K562 (cell line): ENCODE measurements at regions not wholly inside any gene's neighbourhood (a gene's known extent, or its start where the extent isn't known, plus 50 kb on each side); places are given as distances from the start of the nearest gene placed in this dataset.

Experiments
- ATAC-seq: fragments of 200-7000 bp; cut with Tn5 transposase; 3 replicates; pipeline ENCODE4 v1.9.1; 2020; ENCODE audit warnings: moderate library complexity
- BruUV-seq: library from RNA; stranded (reverse); fragments of 400-500 nt; replicated peaks from 2 replicates; lab custom pipeline; 2021; lab: Mats Ljungman, UMichigan
- CTCF ChIA-PET: fragments of 300-600 bp; formaldehyde crosslinking; extraction: SDS; loops from one replicate; lab custom pipeline; 2021; ENCODE audit warnings: low intra/inter-chr PET ratio; lab: Yijun Ruan, JAX
- POLR2A ChIA-PET: fragments of 300-600, 350-650 bp; sonication (Branson Sonifier 250); formaldehyde crosslinking; extraction: SDS; loops from one replicate; lab custom pipeline; 2021; ENCODE audit warnings: antibody characterized with exemption, inconsistent platforms; lab: Yijun Ruan, JAX
- DNase-seq, 4 experiments: peaks; one replicate each; pipeline versions ENCODE4 v3.0.0 to v3.0.0-alpha.2; 2011 to 2018; ENCODE audit warnings: low spot score in 3 of 4, mixed read lengths in 3 of 4; ENCODE audit errors: extremely low read depth in 1 of 4
- FAIRE-seq: peaks from 2 replicates; lab custom pipeline; 2011; peaks lifted over from hg19 to GRCh38; lab: Jason Lieb, UNC
- H2AFZ ChIP-seq: 2 replicates; pipeline ENCODE4 v1.6.0; 2011; ENCODE audit warnings: low read depth, low read length, control low read depth, inconsistent platforms
- H3K27ac ChIP-seq: fragments of 200-600 bp; 3 replicates; pipeline ENCODE4 v1.8.0; 2011; ENCODE audit warnings: low read depth, mild to moderate bottlenecking, control low read depth, inconsistent platforms, low read length, moderate library complexity, mixed read lengths; ENCODE audit errors: extremely low read depth
- H3K27me3 ChIP-seq, 2 experiments: fragments of 300-600 bp in 1 of 2; 2 replicates in 1 of 2; 3 replicates in 1 of 2; pipeline versions ENCODE4 v1.6.0 to v1.8.0; 2011; ENCODE audit warnings: inconsistent platforms in 2 of 2, low read length in 2 of 2, mild to moderate bottlenecking in 1 of 2, mixed read lengths in 1 of 2, moderate library complexity in 1 of 2; ENCODE audit not compliant: control insufficient read depth in 2 of 2, insufficient read depth in 2 of 2
- H3K36me3 ChIP-seq: fragments of 300-600 bp; 3 replicates; pipeline ENCODE4 v1.8.0; 2011; ENCODE audit warnings: mild to moderate bottlenecking, low read length, inconsistent platforms; ENCODE audit not compliant: control insufficient read depth, insufficient read depth
- H3K4me1 ChIP-seq, 2 experiments: fragments of 200-600 bp in 1 of 2; replicated peaks in 1 of 2; 2 replicates in 1 of 2; 3 replicates in 1 of 2; pipeline versions ENCODE4 v1.5.1 to v1.8.0; 2011; ENCODE audit warnings: inconsistent platforms in 2 of 2, low read length in 2 of 2, mild to moderate bottlenecking in 1 of 2, mixed read lengths in 1 of 2, moderate library complexity in 1 of 2; ENCODE audit not compliant: control insufficient read depth in 2 of 2, insufficient read depth in 2 of 2
- H3K4me2 ChIP-seq: 2 replicates; pipeline ENCODE4 v1.6.1; 2011; ENCODE audit warnings: low read length, control low read depth, inconsistent platforms, mixed read lengths; ENCODE audit not compliant: insufficient read depth
- H3K4me3 ChIP-seq: fragments of 200-600 bp; sonication (generic), shearing (Covaris generic); 2 replicates; pipeline ENCODE4 v1.5.1; 2016; ENCODE audit warnings: control low read depth, inconsistent platforms
- H3K79me2 ChIP-seq: fragments of 200-600 bp; 3 replicates; pipeline ENCODE4 v1.8.0; 2011; ENCODE audit warnings: low read length, inconsistent platforms; ENCODE audit not compliant: control insufficient read depth, insufficient read depth
- H3K9ac ChIP-seq, 2 experiments: 2 replicates each; pipeline versions ENCODE4 v1.6.0 to v1.6.1; 2011; ENCODE audit warnings: low read depth in 2 of 2, low read length in 2 of 2, control low read depth in 1 of 2, inconsistent platforms in 1 of 2, mild to moderate bottlenecking in 1 of 2, mixed read lengths in 1 of 2; ENCODE audit not compliant: insufficient read depth in 1 of 2
- H3K9me1 ChIP-seq: one replicate; pipeline ENCODE4 v1.6.0; 2011; ENCODE audit warnings: inconsistent platforms, mild to moderate bottlenecking, low read length, moderate library complexity; ENCODE audit not compliant: control insufficient read depth, insufficient read depth
- H3K9me3 ChIP-seq: replicated peaks from 2 replicates; pipeline ENCODE4 v1.5.1; 2011; ENCODE audit warnings: low read depth, low read length, inconsistent platforms; ENCODE audit not compliant: control insufficient read depth, insufficient read depth
- H4K20me1 ChIP-seq: replicated peaks from 2 replicates; pipeline ENCODE4 v1.6.1; 2011; ENCODE audit warnings: low read length, inconsistent platforms, mixed read lengths; ENCODE audit not compliant: control insufficient read depth, insufficient read depth
- ARNT ChIP-seq, 2 experiments: fragments of 450-650 bp; IDR thresholded peaks; 2 replicates each; pipeline ENCODE4 v1.6.1; 2016; ENCODE audit warnings: mild to moderate bottlenecking in 1 of 2
- CREB1 ChIP-seq, 2 experiments: sonication (generic) in 1 of 2; formaldehyde crosslinking in 1 of 2; IDR thresholded peaks; 2 replicates each; pipeline versions ENCODE4 v1.6.1 to v1.8.0; 2012 to 2022; ENCODE audit warnings: inconsistent platforms in 1 of 2, mild to moderate bottlenecking in 1 of 2, missing genetic modification reagents in 1 of 2, moderate library complexity in 1 of 2
- FOXA1 ChIP-seq: fragments of 450-650 bp; IDR thresholded peaks from 2 replicates; pipeline ENCODE4 v1.6.1; 2016; ENCODE audit warnings: mild to moderate bottlenecking, borderline replicate concordance
- HSF4 ChIP-seq: fragments of 250-450 bp; sonication (Bioruptor Pico); IDR thresholded peaks from 2 replicates; pipeline ENCODE4 v2.1.2; 2022; ENCODE audit warnings: mild to moderate bottlenecking, moderate library complexity, borderline replicate concordance
- ID3 ChIP-seq, 2 experiments: fragments of 250-450 bp in 1 of 2; fragments of 450-650 bp in 1 of 2; sonication (Bioruptor Pico) in 1 of 2; IDR thresholded peaks; 2 replicates each; pipeline versions ENCODE4 v1.6.1 to v1.8.0; 2016 to 2021; ENCODE audit warnings: mild to moderate bottlenecking in 2 of 2, moderate library complexity in 2 of 2, missing compliant biosample characterization in 1 of 2, missing genetic modification characterization in 1 of 2
- ILF3 ChIP-seq: fragments of 450-650 bp; IDR thresholded peaks from 2 replicates; pipeline ENCODE4 v1.6.1; 2018; ENCODE audit warnings: antibody characterized with exemption, mild to moderate bottlenecking, moderate library complexity, borderline replicate concordance
- LEF1 ChIP-seq: fragments of 450-650 bp; IDR thresholded peaks from 2 replicates; pipeline ENCODE4 v1.6.1; 2016; ENCODE audit warnings: mild to moderate bottlenecking
- ZNF778 ChIP-seq: fragments of 450-650 bp; formaldehyde crosslinking; IDR thresholded peaks from 2 replicates; pipeline ENCODE4 v1.4.0; 2020; ENCODE audit warnings: mild to moderate bottlenecking, moderate library complexity
- WGBS: fragments of 100-300 bp; shearing (Covaris generic); methylation state at CpG from one replicate; pipeline ENCODE4 v1.1.6; 2016; ENCODE audit warnings: low coverage, mixed read lengths; ENCODE audit not compliant: insufficient coverage; ENCODE audit errors: missing lambda C conversion rate; 5-methylcytosine and 5-hydroxymethylcytosine counted together
- in situ Hi-C: fragments of 300-500 bp; cut with MboI; formaldehyde crosslinking; loops from 4 replicates; pipeline ENCODE4 v1.15.0; 2018; ENCODE audit warnings: inconsistent platforms, mixed read lengths
- intact Hi-C: fragments of 100-400 bp; cut with micrococcal nuclease; formaldehyde crosslinking; loops from 2 replicates; pipeline ENCODE4 v1.14.2; 2022
- TF ChIP-seq, protein P1 (sequence below): IDR thresholded peaks from 3 replicates; pipeline ENCODE4 v1.6.1; 2011; ENCODE audit warnings: borderline replicate concordance, mild to moderate bottlenecking, moderate library complexity; ENCODE audit not compliant: insufficient read length; ENCODE audit errors: extremely low read depth

GRCh38 chr9:115649991-115650472, 503.6 kb upstream of the PAPPA start:
- Histone ChIP-seq H3K79me2 (no peaks in the 10 kb centered on the region), H3K27me3 (no peaks in the 10 kb centered on the region), H4K20me1 (no peaks in the 10 kb centered on the region), H3K9me1 (no peaks in the 10 kb centered on the region), H2AFZ (no peak overlapping the region), H3K9ac (no peak overlapping the region), H3K9me3 (no peaks in the 10 kb centered on the region), H3K4me3 (no peak overlapping the region), H3K4me1 (no peaks in the 10 kb centered on the region), H3K27ac (no peak overlapping the region), H3K36me3 (no peaks in the 10 kb centered on the region), H3K4me2 (no peak overlapping the region)
- POLR2A ChIA-PET: no interaction called here
- TF ChIP-seq ILF3: no peak
- no peak for TF ChIP-seq FOXA1
- TF ChIP-seq CREB1 (IDR thresholded peaks at IDR 0.05): no peak
- TF ChIP-seq CREB1 (CRISPR knock-in tag; IDR thresholded peaks at IDR 0.05): no peak
- TF ChIP-seq HSF4 (CRISPR knock-in tag): no peak
- in situ Hi-C loops (no loop called here), intact Hi-C loops (no loop called here)
- no peak for FAIRE-seq
- CTCF ChIA-PET: no interaction called here
- 0% methylated on average over 9 of the region's 9 CpGs for WGBS
- DNase-seq: no peak
- no peak for ATAC-seq
- BruUV-seq: no TSS peak

GRCh38 chr9:115650768-115651167, 502.8 kb upstream of the PAPPA start:
- POLR2A ChIA-PET: no interaction called here
- TF ChIP-seq ZNF778 (no peak), LEF1 (no peak), ID3 (CRISPR knock-in tag; IDR thresholded peaks at IDR 0.05) (no peak), ID3 (tag; IDR thresholded peaks at IDR 0.05) (no peak), ARNT (IDR thresholded peaks at IDR 0.05) (no peak)
- TF ChIP-seq, protein P1, sequence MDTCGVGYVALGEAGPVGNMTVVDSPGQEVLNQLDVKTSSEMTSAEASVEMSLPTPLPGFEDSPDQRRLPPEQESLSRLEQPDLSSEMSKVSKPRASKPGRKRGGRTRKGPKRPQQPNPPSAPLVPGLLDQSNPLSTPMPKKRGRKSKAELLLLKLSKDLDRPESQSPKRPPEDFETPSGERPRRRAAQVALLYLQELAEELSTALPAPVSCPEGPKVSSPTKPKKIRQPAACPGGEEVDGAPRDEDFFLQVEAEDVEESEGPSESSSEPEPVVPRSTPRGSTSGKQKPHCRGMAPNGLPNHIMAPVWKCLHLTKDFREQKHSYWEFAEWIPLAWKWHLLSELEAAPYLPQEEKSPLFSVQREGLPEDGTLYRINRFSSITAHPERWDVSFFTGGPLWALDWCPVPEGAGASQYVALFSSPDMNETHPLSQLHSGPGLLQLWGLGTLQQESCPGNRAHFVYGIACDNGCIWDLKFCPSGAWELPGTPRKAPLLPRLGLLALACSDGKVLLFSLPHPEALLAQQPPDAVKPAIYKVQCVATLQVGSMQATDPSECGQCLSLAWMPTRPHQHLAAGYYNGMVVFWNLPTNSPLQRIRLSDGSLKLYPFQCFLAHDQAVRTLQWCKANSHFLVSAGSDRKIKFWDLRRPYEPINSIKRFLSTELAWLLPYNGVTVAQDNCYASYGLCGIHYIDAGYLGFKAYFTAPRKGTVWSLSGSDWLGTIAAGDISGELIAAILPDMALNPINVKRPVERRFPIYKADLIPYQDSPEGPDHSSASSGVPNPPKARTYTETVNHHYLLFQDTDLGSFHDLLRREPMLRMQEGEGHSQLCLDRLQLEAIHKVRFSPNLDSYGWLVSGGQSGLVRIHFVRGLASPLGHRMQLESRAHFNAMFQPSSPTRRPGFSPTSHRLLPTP: no peak
- FAIRE-seq (no peak), DNase-seq (no peak), ATAC-seq (no peak)
- no peaks in the 10 kb centered on the region for H3K9me3 ChIP-seq
- H3K27ac ChIP-seq: no peak overlapping the region
- no peaks in the 10 kb centered on the region for H3K27me3 ChIP-seq
- CTCF ChIA-PET: no interaction called here
- BruUV-seq: no TSS peak
- in situ Hi-C loops (no loop called here), intact Hi-C loops (no loop called here)
- no peak overlapping the region for H3K9ac ChIP-seq
- no peaks in the 10 kb centered on the region for H3K4me1 ChIP-seq
- H3K36me3 ChIP-seq: no peaks in the 10 kb centered on the region
- no peaks in the 10 kb centered on the region for H3K9me1 ChIP-seq
- H2AFZ ChIP-seq: no peak overlapping the region
- no peak overlapping the region for H3K4me3 ChIP-seq
- H3K79me2 ChIP-seq: no peaks in the 10 kb centered on the region
- H4K20me1 ChIP-seq: no peaks in the 10 kb centered on the region
- no peak overlapping the region for H3K4me2 ChIP-seq
